ENCODE measurements at regions not wholly inside any gene's neighbourhood (a gene's known extent, or its start where the extent isn't known, plus 50 kb on each side); places are given as distances from the start of the nearest gene placed in this dataset.

- H3K4me1 ChIP-seq, result no peaks in the 10 kb centered on the region
- in situ Hi-C loops (cut with MboI; ENCODE audit: low pct_ligation_motif_present in 1 of 4, low pct_unique_long_range_greater_than_20kb in 1 of 4, low sequenced_read_pairs in 3 of 4), result no loop called here
- no peak overlapping the region for H3K4me3 ChIP-seq
- TF ChIP-seq POLR2AphosphoS5 (IDR thresholded peaks at IDR 0.05) (no peak), POLR2A (IDR thresholded peaks at IDR 0.05) (no peak), CTCF (IDR thresholded peaks at IDR 0.05) (no peak), EP300 (IDR thresholded peaks at IDR 0.05; ENCODE audit: low read depth) (no peak)
- intact Hi-C loops (cut with DNase I; ENCODE audit: low total_unique reads), result no loop called here
- no peaks in the 10 kb centered on the region for H3K9me3 ChIP-seq
- WGBS, 2 donors (ENCODE audit: low coverage in 1 of 2), result 52 to 56% methylated on average over 2 of the region's 2 CpGs
- H3K27me3 ChIP-seq, result no peaks in the 10 kb centered on the region
- no peaks in the 10 kb centered on the region for H3K36me3 ChIP-seq
- no peak for DNase-seq
- H3K27ac ChIP-seq, result no peak overlapping the region
These were observed 606.0 kb downstream of the HDGFL1 start for GRCh38 chr6:23175391-23175790.

- in situ Hi-C loops (cut with MboI; ENCODE audit: low pct_ligation_motif_present in 1 of 4, low pct_unique_long_range_greater_than_20kb in 1 of 4, low sequenced_read_pairs in 3 of 4) (no loop called here), intact Hi-C loops (cut with DNase I; ENCODE audit: low total_unique reads) (no loop called here)
- H3K27me3 ChIP-seq, result no peaks in the 10 kb centered on the region
- no peak overlapping the region for H3K27ac ChIP-seq
- H3K9me3 ChIP-seq, result no peaks in the 10 kb centered on the region
- no peak for DNase-seq
- no peaks in the 10 kb centered on the region for H3K4me1 ChIP-seq
- WGBS, 2 donors (ENCODE audit: low coverage in 1 of 2), result 87 to 95% methylated on average over 4 to 8 of the region's 8 CpGs
- no peaks in the 10 kb centered on the region for H3K36me3 ChIP-seq
- TF ChIP-seq POLR2A (IDR thresholded peaks at IDR 0.05) (no peak), CTCF (IDR thresholded peaks at IDR 0.05) (no peak), POLR2AphosphoS5 (IDR thresholded peaks at IDR 0.05) (no peak), EP300 (IDR thresholded peaks at IDR 0.05; ENCODE audit: low read depth) (no peak)
- H3K4me3 ChIP-seq, result no peak overlapping the region
These were observed 607.1 kb downstream of the HDGFL1 start for GRCh38 chr6:23176471-23176870.

GRCh38 chr6:23176883-23177282 is 607.5 kb downstream of the HDGFL1 start:
- H3K27ac ChIP-seq, result no peak overlapping the region
- no peaks in the 10 kb centered on the region for H3K36me3 ChIP-seq
- no peak for DNase-seq
- no peak for TF ChIP-seq CTCF (IDR thresholded peaks at IDR 0.05)
- TF ChIP-seq POLR2AphosphoS5 (IDR thresholded peaks at IDR 0.05), result no peak
- no peak for TF ChIP-seq EP300 (IDR thresholded peaks at IDR 0.05; ENCODE audit: low read depth)
- no peak for TF ChIP-seq POLR2A (IDR thresholded peaks at IDR 0.05)
- in situ Hi-C loops (cut with MboI; ENCODE audit: low pct_ligation_motif_present in 1 of 4, low pct_unique_long_range_greater_than_20kb in 1 of 4, low sequenced_read_pairs in 3 of 4), result no loop called here
- intact Hi-C loops (cut with DNase I; ENCODE audit: low total_unique reads), result no loop called here
- no peaks in the 10 kb centered on the region for H3K9me3 ChIP-seq
- H3K4me1 ChIP-seq, result no peaks in the 10 kb centered on the region
- no peaks in the 10 kb centered on the region for H3K27me3 ChIP-seq
- H3K4me3 ChIP-seq, result no peak overlapping the region
- 79 to 80% methylated on average over 4 to 11 of the region's 11 CpGs for WGBS, 2 donors (ENCODE audit: low coverage in 1 of 2)

GRCh38 chr6:23177806-23178205 is 608.4 kb downstream of the HDGFL1 start:
- Histone ChIP-seq H3K9me3 (no peaks in the 10 kb centered on the region), H3K4me1 (no peaks in the 10 kb centered on the region), H3K4me3 (no peak overlapping the region), H3K27me3 (no peaks in the 10 kb centered on the region), H3K27ac (no peak overlapping the region), H3K36me3 (no peaks in the 10 kb centered on the region)
- no peak for DNase-seq
- WGBS, 2 donors (ENCODE audit: low coverage in 1 of 2), result 70% methylated on average over 1 of the region's 1 CpG; no CpG with 5 or more reads in 1 of the 2 donors
- in situ Hi-C loops (cut with MboI; ENCODE audit: low pct_ligation_motif_present in 1 of 4, low pct_unique_long_range_greater_than_20kb in 1 of 4, low sequenced_read_pairs in 3 of 4), result no loop called here
- intact Hi-C loops (cut with DNase I; ENCODE audit: low total_unique reads), result no loop called here
- no peak for TF ChIP-seq POLR2AphosphoS5 (IDR thresholded peaks at IDR 0.05)
- no peak for TF ChIP-seq POLR2A (IDR thresholded peaks at IDR 0.05)
- no peak for TF ChIP-seq EP300 (IDR thresholded peaks at IDR 0.05; ENCODE audit: low read depth)
- no peak for TF ChIP-seq CTCF (IDR thresholded peaks at IDR 0.05)

Measured in transverse colon (tissue), 4 donors.